H9 (cell line): ENCODE measurements at regions not wholly inside any gene's neighbourhood (a gene's known extent, or its start where the extent isn't known, plus 50 kb on each side); places are given as distances from the start of the nearest gene placed in this dataset.

Experiments
- DNase-seq: peaks from one replicate; pipeline ENCODE4 v3.0.0-alpha.2; 2017
- H2AFZ ChIP-seq: one replicate; pipeline ENCODE4 v1.6.1; 2013; ENCODE audit warnings: mild to moderate bottlenecking, low read length, control low read depth, moderate library complexity
- H2AK5ac ChIP-seq: 2 replicates; pipeline ENCODE4 v1.6.1; 2013; ENCODE audit warnings: low read length, control low read depth, mixed read lengths; ENCODE audit not compliant: insufficient read length
- H2BK120ac ChIP-seq: one replicate; pipeline ENCODE4 v1.6.1; 2013; ENCODE audit warnings: low read depth, mild to moderate bottlenecking, low read length, control low read depth, inconsistent platforms; ENCODE audit not compliant: poor library complexity, severe bottlenecking
- H2BK12ac ChIP-seq: 2 replicates; pipeline ENCODE4 v1.6.1; 2013; ENCODE audit warnings: low read length, control low read depth, mixed read lengths, low read depth; ENCODE audit not compliant: insufficient read length
- H2BK15ac ChIP-seq: 2 replicates; pipeline ENCODE4 v1.6.1; 2013; ENCODE audit warnings: low read depth, low read length, control low read depth
- H2BK20ac ChIP-seq: one replicate; pipeline ENCODE4 v1.6.1; 2013; ENCODE audit warnings: low read depth, mild to moderate bottlenecking, low read length, control low read depth, inconsistent platforms; ENCODE audit not compliant: poor library complexity, severe bottlenecking
- H2BK5ac ChIP-seq: 2 replicates; pipeline ENCODE4 v1.6.1; 2013; ENCODE audit warnings: low read length, control low read depth, mixed read lengths; ENCODE audit not compliant: insufficient read length
- H3K14ac ChIP-seq: 2 replicates; pipeline ENCODE4 v1.6.1; 2013; ENCODE audit warnings: low read length, control low read depth; ENCODE audit not compliant: insufficient read depth
- H3K18ac ChIP-seq: 2 replicates; pipeline ENCODE4 v1.6.1; 2013; ENCODE audit warnings: low read depth, mild to moderate bottlenecking, mixed read lengths, low read length, control low read depth; ENCODE audit not compliant: insufficient read length
- H3K23ac ChIP-seq: 2 replicates; pipeline ENCODE4 v1.6.1; 2013; ENCODE audit warnings: low read length, control low read depth, mixed read lengths, low read depth; ENCODE audit not compliant: insufficient read length
- H3K23me2 ChIP-seq: 2 replicates; pipeline ENCODE4 v1.6.1; 2013; ENCODE audit warnings: low read depth, mild to moderate bottlenecking, mixed read lengths, low read length, control low read depth; ENCODE audit not compliant: insufficient read length, poor library complexity, severe bottlenecking
- H3K27ac ChIP-seq: 2 replicates; pipeline ENCODE4 v1.5.1; 2013; ENCODE audit warnings: low read length, control low read depth, mixed read lengths, low read depth; ENCODE audit not compliant: insufficient read length
- H3K27me3 ChIP-seq: 2 replicates; pipeline ENCODE4 v1.6.1; 2013; ENCODE audit warnings: low read length, control low read depth, inconsistent platforms; ENCODE audit not compliant: insufficient read depth
- H3K4ac ChIP-seq: 2 replicates; pipeline ENCODE4 v1.6.1; 2013; ENCODE audit warnings: low read depth, mild to moderate bottlenecking, control low read depth, inconsistent platforms, low read length, moderate library complexity
- H3K4me1 ChIP-seq: 2 replicates; pipeline ENCODE4 v1.6.1; 2013; ENCODE audit warnings: low read length, control low read depth, inconsistent platforms; ENCODE audit not compliant: insufficient read depth
- H3K4me2 ChIP-seq: 2 replicates; pipeline ENCODE4 v1.6.1; 2013; ENCODE audit warnings: low read length, control low read depth, mixed read lengths; ENCODE audit not compliant: insufficient read length, insufficient read depth
- H3K56ac ChIP-seq: 2 replicates; pipeline ENCODE4 v1.6.1; 2013; ENCODE audit warnings: low read depth, mild to moderate bottlenecking, mixed read lengths, low read length, control low read depth; ENCODE audit not compliant: insufficient read length
- H3K79me1 ChIP-seq: 2 replicates; pipeline ENCODE4 v1.6.1; 2013; ENCODE audit warnings: low read depth, mild to moderate bottlenecking, moderate library complexity, low read length, control low read depth, inconsistent platforms; ENCODE audit not compliant: insufficient read depth, poor library complexity, severe bottlenecking
- H3K79me2 ChIP-seq: 2 replicates; pipeline ENCODE4 v1.6.1; 2013; ENCODE audit warnings: low read length, control low read depth, inconsistent platforms; ENCODE audit not compliant: insufficient read depth
- H3K9ac ChIP-seq: 2 replicates; pipeline ENCODE4 v1.6.1; 2013; ENCODE audit warnings: low read length, control low read depth, mixed read lengths; ENCODE audit not compliant: insufficient read length; ENCODE audit errors: extremely low read depth
- H3K9me3 ChIP-seq: one replicate; pipeline ENCODE4 v1.6.1; 2013; ENCODE audit warnings: low read depth, low read length, inconsistent platforms; ENCODE audit not compliant: control insufficient read depth
- H3T11ph ChIP-seq: one replicate; pipeline ENCODE4 v1.6.1; 2013; ENCODE audit warnings: mild to moderate bottlenecking, low read length, control low read depth, inconsistent platforms
- H4K20me1 ChIP-seq: one replicate; pipeline ENCODE4 v1.6.1; 2013; ENCODE audit not compliant: control insufficient read depth, insufficient read length, insufficient read depth
- H4K5ac ChIP-seq: 2 replicates; pipeline ENCODE4 v1.6.1; 2013; ENCODE audit warnings: low read depth, mild to moderate bottlenecking, mixed read lengths, low read length, control low read depth; ENCODE audit not compliant: insufficient read length
- H4K8ac ChIP-seq: replicated peaks from 2 replicates; pipeline ENCODE4 v1.6.1; 2013; ENCODE audit warnings: low read length, control low read depth, mixed read lengths, low read depth; ENCODE audit not compliant: insufficient read length
- H4K91ac ChIP-seq: 2 replicates; pipeline ENCODE4 v1.6.1; 2013; ENCODE audit warnings: low read depth, mild to moderate bottlenecking, moderate library complexity, mixed read lengths, low read length, control low read depth; ENCODE audit not compliant: insufficient read length
- H3K27ac Mint-ChIP-seq, 3 experiments: 2 replicates in 2 of 3; 3 replicates in 1 of 3; pipeline ENCODE4 v1.8.0; 2020 to 2021; ENCODE audit warnings: mixed read lengths in 3 of 3, mild to moderate bottlenecking in 1 of 3, moderate library complexity in 1 of 3
- H3K27me3 Mint-ChIP-seq: 2 replicates; pipeline ENCODE4 v1.8.0; 2021; ENCODE audit warnings: low read depth, mild to moderate bottlenecking, moderate library complexity, mixed read lengths
- H3K36me3 Mint-ChIP-seq, 3 experiments: 2 replicates in 2 of 3; 3 replicates in 1 of 3; pipeline ENCODE4 v1.8.0; 2020 to 2021; ENCODE audit warnings: low read depth in 3 of 3, mixed read lengths in 3 of 3; ENCODE audit not compliant: insufficient read depth in 1 of 3
- H3K4me1 Mint-ChIP-seq, 2 experiments: 2 replicates each; pipeline ENCODE4 v1.8.0; 2020; ENCODE audit warnings: mixed read lengths in 2 of 2
- H3K4me3 Mint-ChIP-seq, 2 experiments: 2 replicates in 1 of 2; 3 replicates in 1 of 2; pipeline ENCODE4 v1.8.0; 2020 to 2021; ENCODE audit warnings: mild to moderate bottlenecking in 2 of 2, mixed read lengths in 2 of 2, moderate library complexity in 1 of 2
- H3K9me3 Mint-ChIP-seq, 2 experiments: 2 replicates in 1 of 2; 3 replicates in 1 of 2; pipeline ENCODE4 v1.8.0; 2020; ENCODE audit warnings: mild to moderate bottlenecking in 2 of 2, mixed read lengths in 2 of 2, moderate library complexity in 1 of 2
- WGBS: extraction: QIAGEN DNeasy Blood & Tissue Kit; methylation state at CpG from one replicate; pipeline ENCODE4 v1.1.7; 2013; ENCODE audit warnings: missing lambda C conversion rate, low lambda C conversion rate, mixed read lengths; ENCODE audit not compliant: insufficient read length; ENCODE audit errors: extremely low coverage; 5-methylcytosine and 5-hydroxymethylcytosine counted together
- TF ChIP-seq, protein P1 (sequence below): fragments of 200-600 bp; sonication (generic); conservative IDR thresholded peaks from 3 replicates; pipeline ENCODE4 v1.8.0; 2021; ENCODE audit warnings: antibody characterized with exemption, mild to moderate bottlenecking

DNA sequence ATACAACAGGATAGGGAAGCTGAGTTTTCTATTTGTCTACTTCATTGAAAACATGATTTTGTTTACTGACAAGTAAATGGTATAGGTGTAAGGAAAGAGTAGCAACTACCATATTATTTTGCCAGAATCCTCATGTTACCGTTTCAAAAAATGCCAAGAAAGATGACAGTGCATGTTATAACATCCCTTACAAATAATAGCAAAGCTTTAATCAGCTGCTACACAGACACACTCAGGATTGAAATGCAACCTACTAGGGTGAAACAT lies 331.5 kb downstream of the CHRM3 start:
- Histone ChIP-seq H4K8ac (no peak overlapping the region), H3K4ac (no peak overlapping the region), H2BK120ac (no peak overlapping the region), H3K23me2 (no peaks in the 10 kb centered on the region), H3K79me1 (no peaks in the 10 kb centered on the region), H2BK12ac (no peak overlapping the region), H3K14ac (no peak overlapping the region), H3K56ac (no peak overlapping the region), H2BK5ac (no peak overlapping the region), H3K23ac (no peak overlapping the region), H2BK15ac (no peak overlapping the region), H4K5ac (no peak overlapping the region), H4K20me1 (no peaks in the 10 kb centered on the region), H3K79me2 (no peaks in the 10 kb centered on the region), H3K9ac (no peak overlapping the region), H3K4me2 (no peak overlapping the region), H4K91ac (no peak overlapping the region), H2AFZ (no peak overlapping the region), H3K4me1 (peaks cover 1% of the 10 kb centered on the region; the same call in 1 of the 2 replicates), H3T11ph (no peak overlapping the region), H2BK20ac (no peak overlapping the region), H3K27ac (no peak overlapping the region), H3K27me3 (no peaks in the 10 kb centered on the region), H3K18ac (no peak overlapping the region), H3K9me3 (no peaks in the 10 kb centered on the region), H2AK5ac (no peak overlapping the region)
- TF ChIP-seq, protein P1, sequence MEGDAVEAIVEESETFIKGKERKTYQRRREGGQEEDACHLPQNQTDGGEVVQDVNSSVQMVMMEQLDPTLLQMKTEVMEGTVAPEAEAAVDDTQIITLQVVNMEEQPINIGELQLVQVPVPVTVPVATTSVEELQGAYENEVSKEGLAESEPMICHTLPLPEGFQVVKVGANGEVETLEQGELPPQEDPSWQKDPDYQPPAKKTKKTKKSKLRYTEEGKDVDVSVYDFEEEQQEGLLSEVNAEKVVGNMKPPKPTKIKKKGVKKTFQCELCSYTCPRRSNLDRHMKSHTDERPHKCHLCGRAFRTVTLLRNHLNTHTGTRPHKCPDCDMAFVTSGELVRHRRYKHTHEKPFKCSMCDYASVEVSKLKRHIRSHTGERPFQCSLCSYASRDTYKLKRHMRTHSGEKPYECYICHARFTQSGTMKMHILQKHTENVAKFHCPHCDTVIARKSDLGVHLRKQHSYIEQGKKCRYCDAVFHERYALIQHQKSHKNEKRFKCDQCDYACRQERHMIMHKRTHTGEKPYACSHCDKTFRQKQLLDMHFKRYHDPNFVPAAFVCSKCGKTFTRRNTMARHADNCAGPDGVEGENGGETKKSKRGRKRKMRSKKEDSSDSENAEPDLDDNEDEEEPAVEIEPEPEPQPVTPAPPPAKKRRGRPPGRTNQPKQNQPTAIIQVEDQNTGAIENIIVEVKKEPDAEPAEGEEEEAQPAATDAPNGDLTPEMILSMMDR, result no peak
- Mint-ChIP-seq H3K4me3 (no peak overlapping the region), H3K36me3 (no peaks in the 10 kb centered on the region), H3K4me1 (peaks cover 0 to 2% of the 10 kb centered on the region in 2 experiments; a peak in 3 of 4 replicates), H3K9me3 (no peaks in the 10 kb centered on the region), H3K27ac (no peak overlapping the region), H3K27me3 (no peaks in the 10 kb centered on the region)
- WGBS, result no CpG with 5 or more reads among the region's 1 CpG
- no peak for DNase-seq
